ENCODE measurements at regions not wholly inside any gene's neighbourhood (a gene's known extent, or its start where the extent isn't known, plus 50 kb on each side); places are given as distances from the start of the nearest gene placed in this dataset.

GRCh38 chr3:177724020-177724638, 526.8 kb upstream of the TBL1XR1 start:
- no peak for TF ChIP-seq EZH2phosphoT487 (IDR thresholded peaks at IDR 0.05; ENCODE audit: borderline replicate concordance, low read length)
- TF ChIP-seq CTCF (IDR thresholded peaks at IDR 0.05; ENCODE audit: low read depth, low read length, poor library complexity, severe bottlenecking), result no peak
- Histone ChIP-seq H3K4me1 (ENCODE audit: control insufficient read depth, low read length) (no peaks in the 10 kb centered on the region), H3K79me2 (ENCODE audit: control insufficient read depth, low read length) (no peaks in the 10 kb centered on the region), H3K4me3 (ENCODE audit: low read length) (no peak overlapping the region), H3K36me3 (ENCODE audit: control insufficient read depth, low read length) (no peaks in the 10 kb centered on the region), H4K20me1 (ENCODE audit: control insufficient read depth, insufficient read depth, low read depth, low read length) (no peaks in the 10 kb centered on the region), H3K27me3 (ENCODE audit: control insufficient read depth, low read length) (no peaks in the 10 kb centered on the region), H3K9me3 (ENCODE audit: control insufficient read depth, insufficient read depth, low read length) (no peaks in the 10 kb centered on the region), H3K4me2 (ENCODE audit: low read length) (no peak overlapping the region), H3K27ac (ENCODE audit: low read depth, low read length) (no peak overlapping the region), H3F3A (ENCODE audit: control insufficient read depth, insufficient read depth) (no peaks in the 10 kb centered on the region), H3K9me2 (replicated peaks; ENCODE audit: control insufficient read depth, low read length) (no peaks in the 10 kb centered on the region)

GRCh38 chr3:177725165-177725564, 527.9 kb upstream of the TBL1XR1 start:
- Histone ChIP-seq H3K4me1 (ENCODE audit: control insufficient read depth, low read length) (no peaks in the 10 kb centered on the region), H3K36me3 (ENCODE audit: control insufficient read depth, low read length) (no peaks in the 10 kb centered on the region)

GRCh38 chr3:177726807-177727206, 529.5 kb upstream of the TBL1XR1 start:
- TF ChIP-seq CTCF (IDR thresholded peaks at IDR 0.05; ENCODE audit: low read depth, low read length, poor library complexity, severe bottlenecking) (no peak), EZH2phosphoT487 (IDR thresholded peaks at IDR 0.05; ENCODE audit: borderline replicate concordance, low read length) (no peak)
- no peaks in the 10 kb centered on the region for H4K20me1 ChIP-seq (ENCODE audit: control insufficient read depth, insufficient read depth, low read depth, low read length)
- H3K9me3 ChIP-seq (ENCODE audit: control insufficient read depth, insufficient read depth, low read length), result no peaks in the 10 kb centered on the region
- no peaks in the 10 kb centered on the region for H3K27me3 ChIP-seq (ENCODE audit: control insufficient read depth, low read length)
- H3K4me2 ChIP-seq (ENCODE audit: low read length), result no peak overlapping the region
- H3K36me3 ChIP-seq (ENCODE audit: control insufficient read depth, low read length), result no peaks in the 10 kb centered on the region
- H3K27ac ChIP-seq (ENCODE audit: low read depth, low read length), result no peak overlapping the region
- no peaks in the 10 kb centered on the region for H3K79me2 ChIP-seq (ENCODE audit: control insufficient read depth, low read length)
- no peaks in the 10 kb centered on the region for H3K4me1 ChIP-seq (ENCODE audit: control insufficient read depth, low read length)
- no peaks in the 10 kb centered on the region for H3F3A ChIP-seq (ENCODE audit: control insufficient read depth, insufficient read depth)
- H3K9me2 ChIP-seq (replicated peaks; ENCODE audit: control insufficient read depth, low read length), result no peaks in the 10 kb centered on the region
- no peak overlapping the region for H3K4me3 ChIP-seq (ENCODE audit: low read length)

More at GRCh38 chr3:177725165-177725564, 527.9 kb upstream of the TBL1XR1 start:
- no peak overlapping the region for H3K4me2 ChIP-seq (ENCODE audit: low read length)
- no peaks in the 10 kb centered on the region for H3K9me3 ChIP-seq (ENCODE audit: control insufficient read depth, insufficient read depth, low read length)
- no peaks in the 10 kb centered on the region for H4K20me1 ChIP-seq (ENCODE audit: control insufficient read depth, insufficient read depth, low read depth, low read length)
- no peak overlapping the region for H3K27ac ChIP-seq (ENCODE audit: low read depth, low read length)
- no peaks in the 10 kb centered on the region for H3F3A ChIP-seq (ENCODE audit: control insufficient read depth, insufficient read depth)
- H3K4me3 ChIP-seq (ENCODE audit: low read length), result no peak overlapping the region
- H3K79me2 ChIP-seq (ENCODE audit: control insufficient read depth, low read length), result no peaks in the 10 kb centered on the region
- TF ChIP-seq EZH2phosphoT487 (IDR thresholded peaks at IDR 0.05; ENCODE audit: borderline replicate concordance, low read length), result no peak
- no peak for TF ChIP-seq CTCF (IDR thresholded peaks at IDR 0.05; ENCODE audit: low read depth, low read length, poor library complexity, severe bottlenecking)
- no peaks in the 10 kb centered on the region for H3K27me3 ChIP-seq (ENCODE audit: control insufficient read depth, low read length)
- no peaks in the 10 kb centered on the region for H3K9me2 ChIP-seq (replicated peaks; ENCODE audit: control insufficient read depth, low read length)
